Neural cell (in vitro differentiated cells): ENCODE measurements at regions not wholly inside any gene's neighbourhood (a gene's known extent, or its start where the extent isn't known, plus 50 kb on each side); places are given as distances from the start of the nearest gene placed in this dataset.

Experiments
- H2AFZ ChIP-seq: fragments of 200-600, 300-800 bp; sonication (generic), shearing (Covaris generic); 2 replicates; pipeline ENCODE4 v1.6.0; 2014; ENCODE audit warnings: low read depth, mild to moderate bottlenecking, antibody characterized with exemption, low read length, moderate library complexity
- H3F3A ChIP-seq: fragments of 200-600 bp; shearing (Covaris generic); 2 replicates; pipeline ENCODE4 v1.6.1; 2016; ENCODE audit warnings: mild to moderate bottlenecking, moderate library complexity, mixed read lengths, antibody characterized with exemption, low read length; ENCODE audit not compliant: insufficient read depth, poor library complexity, severe bottlenecking
- H3K27ac ChIP-seq: fragments of 200-600, 300-800 bp; sonication (generic), shearing (Covaris generic); 2 replicates; pipeline ENCODE4 v1.5.1; 2014; ENCODE audit warnings: mild to moderate bottlenecking, low read length, moderate library complexity
- H3K27me3 ChIP-seq: fragments of 300-800, 200-600 bp; sonication (generic), shearing (Covaris generic); 2 replicates; pipeline ENCODE4 v1.6.0; 2014; ENCODE audit warnings: mild to moderate bottlenecking, low read depth, low read length, moderate library complexity; ENCODE audit not compliant: insufficient read depth
- H3K36me3 ChIP-seq: fragments of 300-800, 200-600 bp; sonication (generic), shearing (Covaris generic); 2 replicates; pipeline ENCODE4 v1.5.1; 2014; ENCODE audit warnings: mild to moderate bottlenecking, antibody characterized with exemption, low read length, moderate library complexity; ENCODE audit not compliant: insufficient read depth
- H3K4me2 ChIP-seq: fragments of 300-800, 200-600 bp; sonication (generic), shearing (Covaris generic); 2 replicates; pipeline ENCODE4 v1.6.0; 2014; ENCODE audit warnings: mild to moderate bottlenecking, low read length
- H3K4me3 ChIP-seq: fragments of 300-800, 200-600 bp; sonication (generic), shearing (Covaris generic); 2 replicates; pipeline ENCODE4 v1.5.1; 2014; ENCODE audit warnings: mild to moderate bottlenecking, low read length, moderate library complexity
- H3K79me2 ChIP-seq: fragments of 200-600 bp; shearing (Covaris generic); replicated peaks from 2 replicates; pipeline ENCODE4 v1.6.0; 2014; ENCODE audit warnings: mild to moderate bottlenecking, low read length, moderate library complexity; ENCODE audit not compliant: insufficient read depth
- H3K9ac ChIP-seq: fragments of 300-800, 200-600 bp; sonication (generic), shearing (Covaris generic); 2 replicates; pipeline ENCODE4 v1.6.1; 2016; ENCODE audit warnings: mild to moderate bottlenecking, low read length, mixed read lengths
- H3K9me2 ChIP-seq: fragments of 200-600 bp; shearing (Covaris generic); 2 replicates; pipeline ENCODE4 v1.6.1; 2016; ENCODE audit warnings: mild to moderate bottlenecking, low read length, mixed read lengths; ENCODE audit not compliant: insufficient read depth
- H3K9me3 ChIP-seq: fragments of 200-600, 300-800 bp; sonication (generic), shearing (Covaris generic); 2 replicates; pipeline ENCODE4 v1.6.1; 2016; ENCODE audit warnings: mild to moderate bottlenecking, mixed run types, low read length, moderate library complexity, mixed read lengths
- H4K20me1 ChIP-seq: fragments of 200-600 bp; shearing (Covaris generic); 2 replicates; pipeline ENCODE4 v1.6.1; 2016; ENCODE audit warnings: mild to moderate bottlenecking, mixed run types; ENCODE audit not compliant: insufficient read depth
- EP300 ChIP-seq: fragments of 450-650 bp; conservative IDR thresholded peaks from 2 replicates; pipeline ENCODE4 v1.6.1; 2014; ENCODE audit warnings: antibody characterized with exemption, mild to moderate bottlenecking, moderate library complexity; ENCODE audit not compliant: poor library complexity, severe bottlenecking
- EZH2 ChIP-seq: fragments of 200-600, 300-800 bp; shearing (Covaris generic), sonication (generic); IDR thresholded peaks from 2 replicates; pipeline ENCODE4 v1.6.1; 2014; ENCODE audit warnings: antibody characterized with exemption, low read length, borderline replicate concordance, mild to moderate bottlenecking; ENCODE audit not compliant: insufficient read depth, poor library complexity, severe bottlenecking
- MXI1 ChIP-seq: fragments of 450-650 bp; conservative IDR thresholded peaks from 2 replicates; pipeline ENCODE4 v1.6.1; 2014; ENCODE audit warnings: antibody characterized with exemption, mild to moderate bottlenecking; ENCODE audit not compliant: poor library complexity, severe bottlenecking
- POLR2AphosphoS5 ChIP-seq: IDR thresholded peaks from 2 replicates; pipeline ENCODE4 v1.6.1; 2012
- RAD21 ChIP-seq: fragments of 450-650 bp; conservative IDR thresholded peaks from 2 replicates; pipeline ENCODE4 v1.6.1; 2014; ENCODE audit warnings: antibody characterized with exemption, mild to moderate bottlenecking, moderate library complexity
- SMC3 ChIP-seq: fragments of 450-650 bp; conservative IDR thresholded peaks from 2 replicates; pipeline ENCODE4 v1.6.1; 2014; ENCODE audit warnings: antibody characterized with exemption, mild to moderate bottlenecking, moderate library complexity; ENCODE audit not compliant: poor library complexity
- TAF1 ChIP-seq: IDR thresholded peaks from 2 replicates; pipeline ENCODE4 v1.6.1; 2012; ENCODE audit warnings: low read depth
- TF ChIP-seq, protein P1 (sequence below): fragments of 450-650 bp; IDR thresholded peaks from 2 replicates; pipeline ENCODE4 v1.5.1; 2014; ENCODE audit warnings: antibody characterized with exemption, mild to moderate bottlenecking, moderate library complexity; ENCODE audit not compliant: poor library complexity, severe bottlenecking
- TF ChIP-seq, protein P2 (sequence below): IDR thresholded peaks from 2 replicates; pipeline ENCODE4 v1.6.1; 2012; ENCODE audit warnings: borderline replicate concordance

DNA sequence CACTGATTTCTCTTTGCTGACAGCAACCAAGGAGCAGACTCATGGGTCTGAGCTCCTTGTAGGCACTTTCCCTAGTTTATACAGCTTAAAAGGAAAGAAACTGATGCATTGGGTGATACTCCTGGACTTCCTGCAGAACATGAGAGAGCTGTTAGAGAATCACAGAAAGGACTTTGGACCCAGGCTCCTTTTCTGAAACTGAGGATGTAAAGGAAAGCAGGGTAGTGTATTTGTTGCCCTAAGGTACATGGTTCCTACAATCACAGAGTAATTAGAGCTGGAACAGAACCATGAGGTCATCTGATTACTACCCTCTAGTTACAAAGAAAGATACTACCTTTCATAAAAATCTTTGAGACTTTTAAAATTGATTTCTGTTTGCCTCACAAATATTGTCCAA is 477.1 kb upstream of the SPTLC3 start:
- no peak overlapping the region for H3K9ac ChIP-seq
- no peaks in the 10 kb centered on the region for H3K27me3 ChIP-seq
- no peak overlapping the region for H2AFZ ChIP-seq
- H3K27ac ChIP-seq = no peak overlapping the region
- no peaks in the 10 kb centered on the region for H3K79me2 ChIP-seq
- TF ChIP-seq, protein P1, sequence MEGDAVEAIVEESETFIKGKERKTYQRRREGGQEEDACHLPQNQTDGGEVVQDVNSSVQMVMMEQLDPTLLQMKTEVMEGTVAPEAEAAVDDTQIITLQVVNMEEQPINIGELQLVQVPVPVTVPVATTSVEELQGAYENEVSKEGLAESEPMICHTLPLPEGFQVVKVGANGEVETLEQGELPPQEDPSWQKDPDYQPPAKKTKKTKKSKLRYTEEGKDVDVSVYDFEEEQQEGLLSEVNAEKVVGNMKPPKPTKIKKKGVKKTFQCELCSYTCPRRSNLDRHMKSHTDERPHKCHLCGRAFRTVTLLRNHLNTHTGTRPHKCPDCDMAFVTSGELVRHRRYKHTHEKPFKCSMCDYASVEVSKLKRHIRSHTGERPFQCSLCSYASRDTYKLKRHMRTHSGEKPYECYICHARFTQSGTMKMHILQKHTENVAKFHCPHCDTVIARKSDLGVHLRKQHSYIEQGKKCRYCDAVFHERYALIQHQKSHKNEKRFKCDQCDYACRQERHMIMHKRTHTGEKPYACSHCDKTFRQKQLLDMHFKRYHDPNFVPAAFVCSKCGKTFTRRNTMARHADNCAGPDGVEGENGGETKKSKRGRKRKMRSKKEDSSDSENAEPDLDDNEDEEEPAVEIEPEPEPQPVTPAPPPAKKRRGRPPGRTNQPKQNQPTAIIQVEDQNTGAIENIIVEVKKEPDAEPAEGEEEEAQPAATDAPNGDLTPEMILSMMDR = no peak
- no peak for TF ChIP-seq TAF1
- no peak for TF ChIP-seq POLR2AphosphoS5
- TF ChIP-seq EP300 = no peak
- no peak for TF ChIP-seq EZH2
- TF ChIP-seq RAD21 = no peak
- TF ChIP-seq MXI1 = no peak
- no peak for TF ChIP-seq SMC3
- TF ChIP-seq, protein P2, sequence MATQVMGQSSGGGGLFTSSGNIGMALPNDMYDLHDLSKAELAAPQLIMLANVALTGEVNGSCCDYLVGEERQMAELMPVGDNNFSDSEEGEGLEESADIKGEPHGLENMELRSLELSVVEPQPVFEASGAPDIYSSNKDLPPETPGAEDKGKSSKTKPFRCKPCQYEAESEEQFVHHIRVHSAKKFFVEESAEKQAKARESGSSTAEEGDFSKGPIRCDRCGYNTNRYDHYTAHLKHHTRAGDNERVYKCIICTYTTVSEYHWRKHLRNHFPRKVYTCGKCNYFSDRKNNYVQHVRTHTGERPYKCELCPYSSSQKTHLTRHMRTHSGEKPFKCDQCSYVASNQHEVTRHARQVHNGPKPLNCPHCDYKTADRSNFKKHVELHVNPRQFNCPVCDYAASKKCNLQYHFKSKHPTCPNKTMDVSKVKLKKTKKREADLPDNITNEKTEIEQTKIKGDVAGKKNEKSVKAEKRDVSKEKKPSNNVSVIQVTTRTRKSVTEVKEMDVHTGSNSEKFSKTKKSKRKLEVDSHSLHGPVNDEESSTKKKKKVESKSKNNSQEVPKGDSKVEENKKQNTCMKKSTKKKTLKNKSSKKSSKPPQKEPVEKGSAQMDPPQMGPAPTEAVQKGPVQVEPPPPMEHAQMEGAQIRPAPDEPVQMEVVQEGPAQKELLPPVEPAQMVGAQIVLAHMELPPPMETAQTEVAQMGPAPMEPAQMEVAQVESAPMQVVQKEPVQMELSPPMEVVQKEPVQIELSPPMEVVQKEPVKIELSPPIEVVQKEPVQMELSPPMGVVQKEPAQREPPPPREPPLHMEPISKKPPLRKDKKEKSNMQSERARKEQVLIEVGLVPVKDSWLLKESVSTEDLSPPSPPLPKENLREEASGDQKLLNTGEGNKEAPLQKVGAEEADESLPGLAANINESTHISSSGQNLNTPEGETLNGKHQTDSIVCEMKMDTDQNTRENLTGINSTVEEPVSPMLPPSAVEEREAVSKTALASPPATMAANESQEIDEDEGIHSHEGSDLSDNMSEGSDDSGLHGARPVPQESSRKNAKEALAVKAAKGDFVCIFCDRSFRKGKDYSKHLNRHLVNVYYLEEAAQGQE = no peak
- no peak overlapping the region for H3K4me2 ChIP-seq
- no peaks in the 10 kb centered on the region for H3K9me3 ChIP-seq
- H3K36me3 ChIP-seq = no peaks in the 10 kb centered on the region
- H3K4me3 ChIP-seq = no peak overlapping the region
- H3K9me2 ChIP-seq = no peaks in the 10 kb centered on the region
- no peaks in the 10 kb centered on the region for H4K20me1 ChIP-seq
- H3F3A ChIP-seq = peaks cover 9% of the 10 kb centered on the region

- H3K9ac ChIP-seq = no peak overlapping the region
These were observed 473.5 kb upstream of the SPTLC3 start for GRCh38 chr20:12535316-12535715.

More at GRCh38 chr20:12535316-12535715, 473.5 kb upstream of the SPTLC3 start:
- TF ChIP-seq, protein P1 = no peak
- TF ChIP-seq SMC3 = no peak
- TF ChIP-seq, protein P2 = no peak
- TF ChIP-seq EZH2 = no peak
- TF ChIP-seq POLR2AphosphoS5 = no peak
- TF ChIP-seq RAD21 = no peak
- TF ChIP-seq TAF1 = no peak
- H4K20me1 ChIP-seq = no peaks in the 10 kb centered on the region
- H3K79me2 ChIP-seq = no peaks in the 10 kb centered on the region
- no peaks in the 10 kb centered on the region for H3K9me2 ChIP-seq
- no peaks in the 10 kb centered on the region for H3K36me3 ChIP-seq
- H2AFZ ChIP-seq = no peak overlapping the region
- no peak overlapping the region for H3K4me3 ChIP-seq
- H3F3A ChIP-seq = peaks cover 9% of the 10 kb centered on the region
- H3K9me3 ChIP-seq = peaks cover 3% of the 10 kb centered on the region
- no peaks in the 10 kb centered on the region for H3K27me3 ChIP-seq
- no peak overlapping the region for H3K4me2 ChIP-seq
- no peak overlapping the region for H3K27ac ChIP-seq
